ENCODE measurements at regions not wholly inside any gene's neighbourhood (a gene's known extent, or its start where the extent isn't known, plus 50 kb on each side); places are given as distances from the start of the nearest gene placed in this dataset.

DNA sequence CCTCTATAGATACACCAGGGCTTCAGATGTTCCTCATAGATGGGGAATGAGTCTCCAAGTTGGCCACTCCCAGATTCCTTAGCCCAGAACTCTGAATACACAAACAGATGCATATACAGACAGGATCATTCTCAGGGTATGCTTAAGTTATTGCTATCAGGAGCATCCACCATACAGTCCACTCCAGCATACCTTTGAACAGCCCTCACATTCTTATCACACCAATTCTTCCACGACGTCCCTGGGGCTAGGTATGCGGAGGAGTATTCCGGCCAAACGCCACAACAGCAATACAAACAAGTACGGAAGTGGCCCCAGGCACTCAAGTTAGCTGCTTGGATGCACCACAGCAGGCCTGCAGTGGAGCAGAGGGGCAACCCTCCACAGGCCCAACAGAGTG lies 312.5 kb upstream of the CHAC2 start:
- no peaks in the 10 kb centered on the region for H3K27me3 Mint-ChIP-seq (ENCODE audit: low read depth)
- no peaks in the 10 kb centered on the region for H3K9me3 Mint-ChIP-seq

DNA sequence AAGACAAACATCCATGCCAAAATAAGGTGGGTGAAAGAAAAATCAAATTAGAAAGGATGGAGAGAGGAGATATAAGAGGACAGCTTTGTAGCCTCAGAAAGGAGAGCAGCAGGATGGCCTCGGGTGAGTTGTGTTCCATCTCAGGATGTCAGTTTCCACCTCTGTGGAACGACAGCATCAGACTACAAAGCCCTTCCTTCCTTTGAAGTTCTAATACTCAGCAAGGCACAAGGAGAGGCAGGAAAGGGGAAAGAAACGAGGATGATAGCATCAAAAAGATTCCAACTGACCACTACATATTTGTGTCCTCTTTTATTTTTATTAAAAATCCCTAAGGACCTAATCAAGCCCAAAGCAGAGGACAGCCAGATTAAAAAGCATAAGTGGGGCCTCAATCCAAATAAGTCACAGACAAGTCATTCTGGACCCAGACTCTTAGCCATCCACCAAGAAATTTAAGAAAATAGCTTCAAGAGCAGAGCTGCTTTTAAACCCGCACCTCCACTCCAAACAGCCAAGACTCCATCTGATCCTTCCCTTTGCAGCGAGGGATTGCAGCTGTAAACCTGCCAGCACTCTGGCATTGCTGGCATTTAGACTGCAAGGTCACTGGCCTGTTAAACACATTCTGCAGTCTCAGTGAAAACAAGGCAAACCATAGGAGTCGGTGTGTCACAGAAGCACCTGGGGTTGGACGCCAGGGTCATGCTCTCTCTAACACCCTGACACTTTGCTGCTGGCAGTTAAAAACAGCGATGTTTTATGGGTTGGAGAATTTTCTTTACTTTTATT lies 314.5 kb upstream of the CHAC2 start:
- H3K27ac Mint-ChIP-seq = no peak overlapping the region
- no peaks in the 10 kb centered on the region for H3K27me3 Mint-ChIP-seq (ENCODE audit: low read depth)
- no peaks in the 10 kb centered on the region for H3K36me3 Mint-ChIP-seq (ENCODE audit: low read depth)
- no peaks in the 10 kb centered on the region for H3K9me3 Mint-ChIP-seq
- no peak overlapping the region for H3K4me3 Mint-ChIP-seq
- no peaks in the 10 kb centered on the region for H3K4me1 Mint-ChIP-seq (ENCODE audit: low read depth)

More for the DNA sequence above, 312.5 kb upstream of the CHAC2 start:
- Mint-ChIP-seq H3K36me3 (ENCODE audit: low read depth) (no peaks in the 10 kb centered on the region), H3K4me3 (no peak overlapping the region), H3K4me1 (ENCODE audit: low read depth) (no peaks in the 10 kb centered on the region), H3K27ac (no peak overlapping the region)

DNA sequence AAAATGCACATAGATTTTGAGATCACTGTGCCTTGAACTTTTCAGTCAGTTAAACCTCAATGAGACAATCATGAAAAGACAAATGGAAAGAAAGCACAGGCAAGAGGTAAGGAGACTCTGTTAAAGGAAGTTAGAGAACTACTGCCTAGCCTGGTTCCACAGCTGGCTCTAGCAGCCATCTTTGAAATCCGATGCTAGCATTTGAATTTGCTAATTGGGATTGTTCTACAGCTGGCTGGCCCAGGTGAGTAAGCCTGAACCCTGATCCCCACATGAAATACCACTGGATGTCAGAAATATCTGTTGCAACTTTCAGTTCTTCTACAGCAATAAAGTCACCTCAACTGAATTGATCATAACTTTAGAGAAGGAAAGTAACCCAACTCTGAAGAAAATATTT lies 315.2 kb upstream of the CHAC2 start:
- Mint-ChIP-seq H3K9me3 (no peaks in the 10 kb centered on the region), H3K27ac (no peak overlapping the region), H3K27me3 (ENCODE audit: low read depth) (no peaks in the 10 kb centered on the region), H3K36me3 (ENCODE audit: low read depth) (no peaks in the 10 kb centered on the region), H3K4me3 (no peak overlapping the region), H3K4me1 (ENCODE audit: low read depth) (no peaks in the 10 kb centered on the region)

DNA sequence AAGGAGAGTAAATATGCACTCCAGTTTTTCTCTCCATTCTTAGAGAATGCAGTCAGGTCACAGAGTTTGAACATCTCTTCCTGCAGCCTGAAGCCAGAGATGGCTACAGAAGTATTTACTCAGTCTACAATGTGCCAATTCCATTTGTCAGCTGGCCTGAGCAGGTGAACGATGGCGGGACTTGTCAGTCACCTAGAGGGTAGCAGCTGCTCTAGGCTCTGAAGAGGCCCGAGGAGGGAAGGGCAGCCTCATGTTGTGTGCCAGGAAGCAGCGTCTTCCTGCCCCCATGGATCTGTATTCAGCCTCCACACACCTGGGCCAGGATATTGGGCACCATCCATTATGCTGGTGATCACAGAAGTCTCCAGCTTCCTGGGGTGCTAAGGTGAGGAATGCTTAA lies 316.7 kb upstream of the CHAC2 start:
- Mint-ChIP-seq H3K27me3 (ENCODE audit: low read depth) (no peaks in the 10 kb centered on the region), H3K4me1 (ENCODE audit: low read depth) (no peaks in the 10 kb centered on the region), H3K27ac (no peak overlapping the region), H3K4me3 (no peak overlapping the region), H3K9me3 (no peaks in the 10 kb centered on the region), H3K36me3 (ENCODE audit: low read depth) (no peaks in the 10 kb centered on the region)

DNA sequence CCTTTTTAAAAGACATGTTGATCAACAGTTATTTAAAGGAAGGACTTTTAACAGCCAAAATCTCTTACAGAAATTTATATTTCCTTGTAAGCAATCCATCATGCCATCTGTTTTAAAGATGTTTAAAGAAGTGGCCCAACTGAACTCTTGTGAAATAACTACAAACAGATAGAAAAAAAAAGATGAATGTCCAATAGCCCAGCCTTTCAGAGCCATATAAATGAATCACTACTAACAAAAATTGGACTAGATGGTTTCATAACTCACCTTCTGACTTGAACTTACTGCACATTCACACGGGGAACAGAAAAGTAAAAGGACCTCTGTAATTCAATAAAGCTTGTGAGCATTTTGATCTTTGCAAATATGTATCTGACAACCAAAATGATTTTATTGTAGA lies 319.0 kb upstream of the CHAC2 start:
- Mint-ChIP-seq H3K9me3 (no peaks in the 10 kb centered on the region), H3K27me3 (ENCODE audit: low read depth) (no peaks in the 10 kb centered on the region), H3K27ac (no peak overlapping the region), H3K36me3 (ENCODE audit: low read depth) (no peaks in the 10 kb centered on the region), H3K4me1 (ENCODE audit: low read depth) (no peaks in the 10 kb centered on the region), H3K4me3 (no peak overlapping the region)

DNA sequence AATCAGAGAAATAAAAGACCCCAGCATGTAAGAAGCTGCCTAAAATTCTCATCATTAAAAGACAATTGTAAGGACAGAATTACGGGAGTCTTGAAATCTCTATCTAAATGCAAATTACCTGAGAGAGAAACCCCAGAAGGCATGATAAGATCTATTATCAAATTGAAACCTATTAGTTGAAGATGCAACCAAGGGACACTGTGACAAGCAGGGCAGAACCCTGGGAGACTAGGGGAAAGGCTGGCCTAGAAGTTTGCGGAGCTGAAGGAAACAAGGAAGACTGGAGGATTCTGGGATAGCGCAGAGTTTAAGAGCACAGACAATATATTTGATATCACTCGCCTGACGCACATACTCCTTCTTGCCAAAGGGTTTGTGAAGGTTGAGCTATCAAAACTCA lies 319.5 kb upstream of the CHAC2 start:
- H3K36me3 Mint-ChIP-seq (ENCODE audit: low read depth) = no peaks in the 10 kb centered on the region
- H3K27me3 Mint-ChIP-seq (ENCODE audit: low read depth) = no peaks in the 10 kb centered on the region
- no peak overlapping the region for H3K4me3 Mint-ChIP-seq
- H3K9me3 Mint-ChIP-seq = no peaks in the 10 kb centered on the region
- no peaks in the 10 kb centered on the region for H3K4me1 Mint-ChIP-seq (ENCODE audit: low read depth)
- no peak overlapping the region for H3K27ac Mint-ChIP-seq

DNA sequence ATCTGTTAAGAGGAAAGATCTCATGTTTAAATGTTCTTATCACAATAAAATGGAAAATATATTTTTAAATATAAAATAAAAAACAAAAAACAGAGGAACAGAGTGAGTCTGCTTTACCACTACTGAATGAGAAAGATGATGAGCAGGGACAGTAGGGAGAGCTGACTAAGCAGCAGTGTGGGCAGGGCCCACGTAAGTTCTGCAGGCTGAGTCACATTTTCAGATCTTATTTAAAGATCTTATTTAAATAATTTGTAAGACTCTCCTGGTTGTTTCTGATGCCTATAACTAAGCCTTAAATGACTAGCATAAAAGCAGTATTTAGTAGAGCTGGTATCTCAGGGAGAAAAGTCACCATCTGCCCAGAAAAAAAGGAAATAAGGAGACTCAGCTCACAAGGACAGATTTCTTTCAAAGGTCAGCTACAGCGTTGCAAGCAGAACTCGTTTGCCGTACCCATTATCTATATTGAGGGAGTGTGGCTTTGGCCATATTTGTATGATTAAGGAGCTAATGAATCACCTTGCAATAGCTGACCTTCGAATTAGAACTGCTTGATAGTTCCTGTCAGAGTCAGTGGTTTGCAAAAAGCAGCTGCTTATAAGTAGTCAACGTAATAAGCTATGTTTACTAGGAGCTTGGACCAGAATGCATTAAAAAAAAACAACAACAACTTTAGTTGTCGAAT lies 322.1 kb upstream of the CHAC2 start:
- Mint-ChIP-seq H3K9me3 (no peaks in the 10 kb centered on the region), H3K27ac (no peak overlapping the region), H3K4me3 (no peak overlapping the region), H3K36me3 (ENCODE audit: low read depth) (no peaks in the 10 kb centered on the region), H3K27me3 (ENCODE audit: low read depth) (no peaks in the 10 kb centered on the region), H3K4me1 (ENCODE audit: low read depth) (no peaks in the 10 kb centered on the region)

DNA sequence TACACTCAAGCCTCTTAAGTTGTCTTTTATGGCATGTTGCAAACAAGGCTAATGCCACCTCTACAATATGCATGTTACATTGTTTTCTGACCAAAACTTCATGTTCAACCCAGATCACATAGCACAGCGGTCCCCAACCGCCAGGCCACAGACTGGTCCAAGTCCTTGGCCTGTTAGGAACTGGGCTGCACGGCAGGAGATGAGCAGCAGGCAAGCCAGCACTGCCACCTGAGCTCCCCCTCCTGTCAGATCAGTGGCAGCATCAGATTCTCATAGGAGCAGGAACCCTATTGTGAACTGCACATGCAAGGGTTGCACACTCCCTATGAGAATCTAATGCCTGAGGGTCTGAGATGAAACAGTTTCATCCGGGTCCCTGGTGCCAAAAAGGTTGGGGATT lies 324.8 kb upstream of the CHAC2 start:
- H3K9me3 Mint-ChIP-seq = no peaks in the 10 kb centered on the region
- H3K4me1 Mint-ChIP-seq (ENCODE audit: low read depth) = no peaks in the 10 kb centered on the region
- no peaks in the 10 kb centered on the region for H3K36me3 Mint-ChIP-seq (ENCODE audit: low read depth)
- H3K27ac Mint-ChIP-seq = no peak overlapping the region
- H3K27me3 Mint-ChIP-seq (ENCODE audit: low read depth) = no peaks in the 10 kb centered on the region
- H3K4me3 Mint-ChIP-seq = no peak overlapping the region

DNA sequence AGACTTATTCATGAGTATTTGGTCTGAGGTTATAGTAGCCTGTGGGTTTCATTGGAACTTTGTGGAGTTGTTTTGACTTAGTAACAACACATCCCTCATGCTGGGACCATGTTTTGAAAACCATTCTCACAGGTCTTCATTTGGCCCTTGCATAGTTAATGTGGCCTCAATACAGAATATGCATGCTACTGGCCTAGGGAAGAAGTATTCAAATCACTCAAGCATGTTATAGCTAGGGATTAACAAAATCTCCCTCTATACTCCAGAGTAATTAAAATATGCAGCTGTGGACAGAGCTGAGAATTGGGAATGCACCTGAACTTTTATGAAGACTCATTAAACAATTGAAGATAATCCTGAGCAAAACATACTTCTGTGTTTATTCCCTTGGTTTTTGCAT lies 325.5 kb upstream of the CHAC2 start:
- H3K27ac Mint-ChIP-seq = no peak overlapping the region
- no peaks in the 10 kb centered on the region for H3K9me3 Mint-ChIP-seq
- no peaks in the 10 kb centered on the region for H3K4me1 Mint-ChIP-seq (ENCODE audit: low read depth)
- H3K4me3 Mint-ChIP-seq = no peak overlapping the region
- H3K36me3 Mint-ChIP-seq (ENCODE audit: low read depth) = no peaks in the 10 kb centered on the region
- no peaks in the 10 kb centered on the region for H3K27me3 Mint-ChIP-seq (ENCODE audit: low read depth)

DNA sequence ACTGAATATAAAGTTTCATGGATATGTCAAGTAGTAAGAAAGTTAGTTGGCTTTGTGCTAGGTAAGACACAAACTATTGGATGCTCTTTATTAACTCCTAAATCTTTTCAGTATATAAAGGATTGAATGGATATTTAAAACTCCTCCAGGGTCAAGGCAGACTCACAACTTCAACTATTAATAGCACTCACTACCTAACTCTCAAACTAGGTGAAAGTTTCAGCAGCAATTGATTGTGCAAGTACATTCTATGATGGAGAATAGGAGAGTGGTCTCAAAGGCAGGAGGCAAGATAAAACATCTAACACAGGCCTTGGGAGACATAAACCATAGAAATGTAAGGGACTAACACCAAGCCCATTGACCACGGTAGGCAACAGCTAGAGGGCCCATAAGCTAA lies 328.9 kb upstream of the CHAC2 start:
- Mint-ChIP-seq H3K36me3 (ENCODE audit: low read depth) (no peaks in the 10 kb centered on the region), H3K4me1 (ENCODE audit: low read depth) (no peaks in the 10 kb centered on the region), H3K9me3 (no peaks in the 10 kb centered on the region), H3K4me3 (no peak overlapping the region), H3K27ac (no peak overlapping the region), H3K27me3 (ENCODE audit: low read depth) (no peaks in the 10 kb centered on the region)

DNA sequence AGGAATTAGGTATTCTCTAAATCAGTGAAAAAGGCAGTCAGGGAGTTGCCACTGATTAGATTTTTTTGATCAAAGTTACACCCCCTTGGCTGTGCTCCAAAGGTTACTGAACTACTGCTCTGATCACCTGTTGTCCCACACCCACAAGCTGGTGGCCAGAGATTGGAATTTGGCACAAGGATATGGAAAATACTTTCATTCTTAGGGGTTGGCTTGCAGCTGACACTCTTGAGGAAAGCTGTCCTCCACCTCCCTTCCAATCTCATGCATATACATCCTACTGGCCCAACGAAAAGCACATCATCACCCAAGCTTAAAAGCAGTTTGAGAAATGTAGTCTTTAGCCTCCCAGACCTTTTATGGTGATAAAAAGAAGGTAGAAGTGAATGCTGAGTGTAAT lies 329.5 kb upstream of the CHAC2 start:
- Mint-ChIP-seq H3K27ac (no peak overlapping the region), H3K36me3 (ENCODE audit: low read depth) (no peaks in the 10 kb centered on the region), H3K27me3 (ENCODE audit: low read depth) (no peaks in the 10 kb centered on the region), H3K4me1 (ENCODE audit: low read depth) (no peaks in the 10 kb centered on the region), H3K9me3 (no peaks in the 10 kb centered on the region), H3K4me3 (no peak overlapping the region)

DNA sequence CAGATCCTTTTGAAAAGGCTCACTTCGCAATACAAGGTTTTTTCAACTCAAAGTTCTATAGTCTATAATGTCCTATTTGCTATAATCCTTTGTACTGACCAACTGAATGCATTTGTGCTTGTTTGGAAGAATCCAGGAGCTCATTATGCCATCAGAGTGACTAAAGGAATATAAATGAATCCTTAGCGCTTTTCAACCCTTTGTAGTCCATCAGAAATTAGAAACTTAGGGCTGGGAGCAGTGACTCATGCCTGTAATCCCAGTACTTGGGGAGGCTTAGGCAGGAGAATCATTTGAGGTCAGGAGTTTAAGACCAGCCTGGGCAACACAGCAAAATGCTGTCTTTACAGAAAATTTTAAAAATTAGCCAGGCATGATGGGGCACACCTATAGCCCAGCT lies 330.2 kb upstream of the CHAC2 start:
- Mint-ChIP-seq H3K4me1 (ENCODE audit: low read depth) (no peaks in the 10 kb centered on the region), H3K27me3 (ENCODE audit: low read depth) (no peaks in the 10 kb centered on the region), H3K36me3 (ENCODE audit: low read depth) (no peaks in the 10 kb centered on the region), H3K4me3 (no peak overlapping the region), H3K27ac (no peak overlapping the region), H3K9me3 (no peaks in the 10 kb centered on the region)

DNA sequence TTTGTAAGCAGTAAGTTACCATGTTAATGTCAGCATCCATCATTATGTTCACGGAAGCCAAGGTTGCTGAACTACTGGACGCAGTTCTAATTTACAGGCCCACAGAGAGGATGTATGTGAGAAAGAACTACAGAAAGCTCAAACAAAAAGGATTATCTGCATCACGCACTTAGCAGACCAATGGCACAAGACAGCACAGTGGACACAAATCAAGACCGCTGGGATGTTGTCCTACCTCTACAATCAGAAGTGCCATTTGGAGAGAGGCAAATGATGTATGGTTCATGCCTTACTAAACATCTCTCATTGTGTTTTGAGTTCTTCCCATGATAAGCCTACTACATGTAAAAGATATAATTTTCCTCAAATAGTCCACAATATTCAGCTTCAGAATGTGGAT lies 330.7 kb upstream of the CHAC2 start:
- Mint-ChIP-seq H3K4me3 (no peak overlapping the region), H3K9me3 (no peaks in the 10 kb centered on the region), H3K36me3 (ENCODE audit: low read depth) (no peaks in the 10 kb centered on the region), H3K4me1 (ENCODE audit: low read depth) (no peaks in the 10 kb centered on the region), H3K27me3 (ENCODE audit: low read depth) (no peaks in the 10 kb centered on the region), H3K27ac (no peak overlapping the region)

DNA sequence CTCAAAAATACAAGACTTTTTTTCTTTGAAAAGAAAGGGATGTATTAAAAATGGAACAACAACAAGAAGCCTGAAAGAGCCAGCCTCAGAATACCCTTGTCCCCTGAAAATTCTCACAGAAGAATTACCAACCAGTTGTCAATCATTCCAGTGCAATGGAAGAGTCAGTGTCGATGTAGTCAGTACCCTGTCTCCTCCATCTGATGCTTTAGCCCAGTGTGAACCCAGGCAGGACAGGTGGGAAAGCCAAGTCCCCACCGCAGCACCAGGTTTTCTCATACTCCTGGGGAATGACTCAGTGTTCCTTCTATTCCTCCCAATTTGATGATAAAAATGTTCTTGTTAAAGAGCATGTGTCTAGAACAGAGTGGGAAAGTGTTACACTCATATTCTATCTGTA lies 332.0 kb upstream of the CHAC2 start:
- Mint-ChIP-seq H3K27ac (no peak overlapping the region), H3K4me1 (ENCODE audit: low read depth) (no peaks in the 10 kb centered on the region), H3K4me3 (no peak overlapping the region), H3K27me3 (ENCODE audit: low read depth) (no peaks in the 10 kb centered on the region), H3K36me3 (ENCODE audit: low read depth) (no peaks in the 10 kb centered on the region), H3K9me3 (no peaks in the 10 kb centered on the region)

DNA sequence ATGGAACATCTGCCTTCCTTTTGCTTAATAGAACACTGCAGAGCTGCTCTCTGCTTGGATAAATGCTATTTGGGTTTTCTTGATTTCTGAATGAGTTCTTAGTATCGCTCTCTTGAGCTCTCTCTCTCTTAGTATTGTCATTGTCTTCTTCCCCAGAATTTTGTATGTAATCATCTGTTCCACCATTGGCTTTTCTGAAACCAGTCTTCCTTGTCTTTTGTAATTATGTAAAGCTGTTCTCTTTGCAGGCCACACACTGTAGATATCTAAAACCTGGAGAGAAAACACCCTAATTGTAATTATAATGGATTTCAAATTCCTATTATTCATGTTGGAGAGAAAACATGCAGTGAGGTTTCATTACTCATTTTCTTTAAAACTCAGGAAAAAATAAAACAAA lies 333.1 kb upstream of the CHAC2 start:
- no peaks in the 10 kb centered on the region for H3K36me3 Mint-ChIP-seq (ENCODE audit: low read depth)
- no peaks in the 10 kb centered on the region for H3K9me3 Mint-ChIP-seq
- H3K27me3 Mint-ChIP-seq (ENCODE audit: low read depth) = no peaks in the 10 kb centered on the region
- H3K4me3 Mint-ChIP-seq = no peak overlapping the region
- no peak overlapping the region for H3K27ac Mint-ChIP-seq
- no peaks in the 10 kb centered on the region for H3K4me1 Mint-ChIP-seq (ENCODE audit: low read depth)

All from T-helper 1 cell treated with Interleukin-12 subunit alpha and Interleukin-12 subunit beta and Interleukin-4 antibody, amounts not matched to agents 30 μg/mL and 1 μg/mL, for 36 hours (primary cell).